Sigmoid colon (tissue), 6 donors: ENCODE measurements at regions not wholly inside any gene's neighbourhood (a gene's known extent, or its start where the extent isn't known, plus 50 kb on each side); places are given as distances from the start of the nearest gene placed in this dataset.

Experiments
- DNase-seq: peaks from one replicate; pipeline ENCODE4 v3.0.0-alpha.2; 2019
- H3K27ac ChIP-seq, 4 donors: fragments of 200-600 bp; sonication (generic); one replicate each; pipeline ENCODE4 v1.5.1; 2016 to 2019; ENCODE audit warnings: mild to moderate bottlenecking in 1 of 4
- H3K27me3 ChIP-seq, 3 donors: fragments of 200-600 bp; sonication (generic); one replicate each; pipeline ENCODE4 v1.5.1; 2019; ENCODE audit warnings: mild to moderate bottlenecking in 1 of 3
- H3K36me3 ChIP-seq, 4 donors: fragments of 200-600 bp; sonication (generic); one replicate each; pipeline ENCODE4 v1.5.1; 2016 to 2019
- H3K4me1 ChIP-seq, 4 donors: fragments of 200-600 bp; sonication (generic); one replicate each; pipeline ENCODE4 v1.5.1; 2017 to 2019
- H3K4me3 ChIP-seq, 4 donors: fragments of 200-600 bp; sonication (generic); one replicate each; pipeline ENCODE4 v1.5.1; 2017 to 2019; ENCODE audit warnings: mild to moderate bottlenecking in 2 of 4, moderate library complexity in 1 of 4
- H3K9me3 ChIP-seq, 4 donors: fragments of 200-600 bp in 3 of 4; sonication (generic) in 3 of 4; one replicate each; pipeline versions ENCODE4 v1.5.1 to v1.6.1; 2013 to 2019
- EP300 ChIP-seq, 4 donors: sonication (generic); formaldehyde crosslinking; IDR thresholded peaks; one replicate each; pipeline ENCODE4 v1.6.1; 2017; ENCODE audit warnings: antibody characterized with exemption in 4 of 4
- POLR2A ChIP-seq, 2 donors: fragments of 450-650 bp; IDR thresholded peaks; one replicate each; pipeline ENCODE4 v1.6.1; 2016; ENCODE audit warnings: antibody characterized with exemption in 2 of 2, mild to moderate bottlenecking in 2 of 2, moderate library complexity in 2 of 2
- POLR2AphosphoS5 ChIP-seq, 4 donors: sonication (generic); formaldehyde crosslinking; IDR thresholded peaks; one replicate each; pipeline ENCODE4 v1.6.1; 2017; ENCODE audit warnings: antibody characterized with exemption in 4 of 4
- WGBS, 2 donors: extraction: QIAGEN DNeasy Blood & Tissue Kit; methylation state at CpG; one replicate each; pipeline ENCODE4 v1.1.7; 2013; 5-methylcytosine and 5-hydroxymethylcytosine counted together
- intact Hi-C: fragments of 100-400 bp; cut with DNase I; formaldehyde crosslinking; loops from one replicate; pipeline ENCODE4 v1.15.1; 2023
- TF ChIP-seq, protein P1 (sequence below), 4 experiments: fragments of 450-650 bp in 3 of 4; fragments of 200-600 bp in 1 of 4; IDR thresholded peaks; one replicate each; pipeline ENCODE4 v1.5.1; 2016 to 2019; ENCODE audit warnings: antibody characterized with exemption in 4 of 4, mild to moderate bottlenecking in 3 of 4, moderate library complexity in 2 of 4
- donor health status: healthy with polysubstance abuse.
- donor health status: healthy.

GRCh38 chr2:149744865-149745264 is 157.3 kb upstream of the MMADHC start:
- 70% methylated on average over 5 of the region's 5 CpGs for WGBS, 2 donors
- intact Hi-C loops = no loop called here
- Histone ChIP-seq H3K27ac (no peak overlapping the region), H3K27me3 (no peaks in the 10 kb centered on the region), H3K36me3 (no peaks in the 10 kb centered on the region), H3K4me1 (peaks cover 0 to 11% (median 5%) of the 10 kb centered on the region in 4 donors), H3K4me3 (no peak overlapping the region), H3K9me3 (no peaks in the 10 kb centered on the region)
- no peak for TF ChIP-seq POLR2AphosphoS5 (IDR thresholded peaks at IDR 0.05)
- no peak for TF ChIP-seq POLR2A (IDR thresholded peaks at IDR 0.05)
- TF ChIP-seq, protein P1, sequence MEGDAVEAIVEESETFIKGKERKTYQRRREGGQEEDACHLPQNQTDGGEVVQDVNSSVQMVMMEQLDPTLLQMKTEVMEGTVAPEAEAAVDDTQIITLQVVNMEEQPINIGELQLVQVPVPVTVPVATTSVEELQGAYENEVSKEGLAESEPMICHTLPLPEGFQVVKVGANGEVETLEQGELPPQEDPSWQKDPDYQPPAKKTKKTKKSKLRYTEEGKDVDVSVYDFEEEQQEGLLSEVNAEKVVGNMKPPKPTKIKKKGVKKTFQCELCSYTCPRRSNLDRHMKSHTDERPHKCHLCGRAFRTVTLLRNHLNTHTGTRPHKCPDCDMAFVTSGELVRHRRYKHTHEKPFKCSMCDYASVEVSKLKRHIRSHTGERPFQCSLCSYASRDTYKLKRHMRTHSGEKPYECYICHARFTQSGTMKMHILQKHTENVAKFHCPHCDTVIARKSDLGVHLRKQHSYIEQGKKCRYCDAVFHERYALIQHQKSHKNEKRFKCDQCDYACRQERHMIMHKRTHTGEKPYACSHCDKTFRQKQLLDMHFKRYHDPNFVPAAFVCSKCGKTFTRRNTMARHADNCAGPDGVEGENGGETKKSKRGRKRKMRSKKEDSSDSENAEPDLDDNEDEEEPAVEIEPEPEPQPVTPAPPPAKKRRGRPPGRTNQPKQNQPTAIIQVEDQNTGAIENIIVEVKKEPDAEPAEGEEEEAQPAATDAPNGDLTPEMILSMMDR (IDR thresholded peaks at IDR 0.05) = no peak
- no peak for TF ChIP-seq EP300 (IDR thresholded peaks at IDR 0.05)
- no peak for DNase-seq

- TF ChIP-seq EP300 (IDR thresholded peaks at IDR 0.05) (no peak), POLR2AphosphoS5 (IDR thresholded peaks at IDR 0.05) (no peak), POLR2A (IDR thresholded peaks at IDR 0.05) (no peak)
- TF ChIP-seq, protein P1 (IDR thresholded peaks at IDR 0.05) = no peak
- intact Hi-C loops = no loop called here
- DNase-seq = no peak
- no peaks in the 10 kb centered on the region for H3K36me3 ChIP-seq
- no peaks in the 10 kb centered on the region for H3K9me3 ChIP-seq
- no peak overlapping the region for H3K27ac ChIP-seq
- H3K4me1 ChIP-seq = peaks cover 0 to 11% (median 5%) of the 10 kb centered on the region in 4 donors
- 80 to 93% methylated on average over 6 of the region's 6 CpGs for WGBS, 2 donors
- H3K4me3 ChIP-seq = no peak overlapping the region
- no peaks in the 10 kb centered on the region for H3K27me3 ChIP-seq
Observed at GRCh38 chr2:149743842-149744448, 156.4 kb upstream of the MMADHC start.

GRCh38 chr2:149741646-149742045 is 154.1 kb upstream of the MMADHC start:
- H3K4me1 ChIP-seq = peaks cover 0 to 11% (median 5%) of the 10 kb centered on the region in 4 donors
- no peak overlapping the region for H3K4me3 ChIP-seq
- no peak overlapping the region for H3K27ac ChIP-seq
- TF ChIP-seq EP300 (IDR thresholded peaks at IDR 0.05) (no peak), POLR2AphosphoS5 (IDR thresholded peaks at IDR 0.05) (no peak), POLR2A (IDR thresholded peaks at IDR 0.05) (no peak)
- TF ChIP-seq, protein P1 (IDR thresholded peaks at IDR 0.05) = no peak
- intact Hi-C loops = no loop called here
- WGBS, 2 donors = 57 to 78% methylated on average over 1 of the region's 1 CpG
- no peaks in the 10 kb centered on the region for H3K27me3 ChIP-seq
- H3K9me3 ChIP-seq = no peaks in the 10 kb centered on the region
- DNase-seq = no peak
- H3K36me3 ChIP-seq = no peaks in the 10 kb centered on the region

DNA sequence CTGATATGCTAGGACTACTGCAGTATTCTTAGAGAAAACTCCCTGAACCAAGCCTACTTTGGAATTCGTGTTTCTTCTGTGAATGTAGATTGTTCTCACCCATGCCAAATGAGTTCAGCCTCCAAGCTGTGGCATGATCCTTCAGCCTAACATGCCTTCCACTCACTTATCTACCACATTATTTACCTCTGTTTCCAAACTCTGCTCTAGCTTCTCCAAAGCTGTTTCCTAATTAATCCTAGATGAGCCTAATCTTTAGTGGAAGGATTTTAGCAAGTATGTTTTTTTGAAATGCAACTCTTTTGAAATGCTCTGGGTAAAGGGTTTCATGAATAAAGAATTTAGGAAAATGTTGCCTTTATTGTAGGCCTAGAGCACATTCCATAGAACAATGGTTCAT is 152.9 kb upstream of the MMADHC start:
- 89 to 93% methylated on average over 1 of the region's 1 CpG for WGBS, 2 donors
- H3K36me3 ChIP-seq = no peaks in the 10 kb centered on the region
- no peaks in the 10 kb centered on the region for H3K27me3 ChIP-seq
- H3K4me3 ChIP-seq = no peak overlapping the region
- H3K27ac ChIP-seq = no peak overlapping the region
- no peak for TF ChIP-seq POLR2AphosphoS5 (IDR thresholded peaks at IDR 0.05)
- TF ChIP-seq, protein P1 (IDR thresholded peaks at IDR 0.05) = no peak
- TF ChIP-seq EP300 (IDR thresholded peaks at IDR 0.05) = no peak
- no peak for TF ChIP-seq POLR2A (IDR thresholded peaks at IDR 0.05)
- intact Hi-C loops = no loop called here
- no peaks in the 10 kb centered on the region for H3K9me3 ChIP-seq
- peaks cover 0 to 10% (median 5%) of the 10 kb centered on the region in 4 donors for H3K4me1 ChIP-seq
- DNase-seq = no peak

DNA sequence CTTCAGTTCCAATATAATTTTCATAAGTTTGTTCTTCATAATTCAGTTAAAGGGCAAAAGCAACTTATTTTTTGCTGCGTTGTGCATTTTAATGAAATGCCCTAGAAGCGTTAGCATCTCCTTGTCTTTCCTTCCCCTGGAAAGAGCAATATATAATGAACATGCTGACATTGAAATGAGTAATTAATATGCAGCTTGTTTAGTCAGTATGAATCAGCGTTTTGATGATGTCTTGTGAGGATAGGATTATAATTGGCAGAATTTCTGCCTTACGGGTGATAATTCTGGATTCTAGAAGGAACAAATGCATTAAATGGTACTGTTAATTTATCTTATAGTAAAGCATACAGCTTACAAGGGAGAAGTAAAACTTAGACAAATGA is 152.3 kb upstream of the MMADHC start:
- Histone ChIP-seq H3K4me3 (no peak overlapping the region), H3K4me1 (peaks cover 0 to 9% (median 5%) of the 10 kb centered on the region in 4 donors), H3K27ac (no peak overlapping the region), H3K36me3 (no peaks in the 10 kb centered on the region), H3K27me3 (no peaks in the 10 kb centered on the region), H3K9me3 (no peaks in the 10 kb centered on the region)
- intact Hi-C loops = no loop called here
- 94% methylated on average over 4 of the region's 4 CpGs for WGBS, 2 donors
- DNase-seq = no peak
- TF ChIP-seq, protein P1 (IDR thresholded peaks at IDR 0.05) = no peak
- TF ChIP-seq POLR2A (IDR thresholded peaks at IDR 0.05) (no peak), EP300 (IDR thresholded peaks at IDR 0.05) (no peak), POLR2AphosphoS5 (IDR thresholded peaks at IDR 0.05) (no peak)
